Fibroblast of lung (primary cell): ENCODE measurements at regions not wholly inside any gene's neighbourhood (a gene's known extent, or its start where the extent isn't known, plus 50 kb on each side); places are given as distances from the start of the nearest gene placed in this dataset.

Experiments used
- EZH2 ChIP-seq: IDR thresholded peaks from 2 replicates; pipeline ENCODE4 v1.5.1; 2012; ENCODE audit warnings: low read length, control low read depth, mild to moderate bottlenecking; ENCODE audit errors: missing control alignments
- TF ChIP-seq, protein P1 (sequence below), 2 donors: IDR thresholded peaks in 1 of 2; conservative IDR thresholded peaks in 1 of 2; 1 replicate in 1 of 2; 2 replicates in 1 of 2; pipeline ENCODE4 v1.5.1; 2011 to 2012; ENCODE audit warnings: low read length in 2 of 2, control low read depth in 1 of 2, inconsistent platforms in 1 of 2, low read depth in 1 of 2, mild to moderate bottlenecking in 1 of 2

DNA sequence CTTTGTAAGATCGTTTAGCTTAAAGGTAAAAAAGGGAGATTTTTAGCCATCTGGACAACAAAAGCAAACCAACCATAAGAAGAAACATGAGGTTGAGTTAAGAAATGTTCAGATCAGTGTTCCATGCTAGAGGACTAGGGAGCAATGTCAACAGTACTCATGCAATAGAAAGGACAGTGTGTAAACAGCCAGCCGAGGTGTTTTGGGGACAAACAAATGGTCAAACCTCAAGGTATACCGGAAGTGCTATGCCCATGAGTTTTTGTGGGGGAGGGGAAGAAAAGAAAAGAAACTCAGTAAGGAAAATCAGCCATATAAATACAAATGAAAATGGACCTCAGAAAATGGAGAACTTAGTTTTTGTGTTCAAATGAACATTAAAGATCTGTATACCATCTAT lies 289.5 kb upstream of the GRM7 start:
- TF ChIP-seq, protein P1, sequence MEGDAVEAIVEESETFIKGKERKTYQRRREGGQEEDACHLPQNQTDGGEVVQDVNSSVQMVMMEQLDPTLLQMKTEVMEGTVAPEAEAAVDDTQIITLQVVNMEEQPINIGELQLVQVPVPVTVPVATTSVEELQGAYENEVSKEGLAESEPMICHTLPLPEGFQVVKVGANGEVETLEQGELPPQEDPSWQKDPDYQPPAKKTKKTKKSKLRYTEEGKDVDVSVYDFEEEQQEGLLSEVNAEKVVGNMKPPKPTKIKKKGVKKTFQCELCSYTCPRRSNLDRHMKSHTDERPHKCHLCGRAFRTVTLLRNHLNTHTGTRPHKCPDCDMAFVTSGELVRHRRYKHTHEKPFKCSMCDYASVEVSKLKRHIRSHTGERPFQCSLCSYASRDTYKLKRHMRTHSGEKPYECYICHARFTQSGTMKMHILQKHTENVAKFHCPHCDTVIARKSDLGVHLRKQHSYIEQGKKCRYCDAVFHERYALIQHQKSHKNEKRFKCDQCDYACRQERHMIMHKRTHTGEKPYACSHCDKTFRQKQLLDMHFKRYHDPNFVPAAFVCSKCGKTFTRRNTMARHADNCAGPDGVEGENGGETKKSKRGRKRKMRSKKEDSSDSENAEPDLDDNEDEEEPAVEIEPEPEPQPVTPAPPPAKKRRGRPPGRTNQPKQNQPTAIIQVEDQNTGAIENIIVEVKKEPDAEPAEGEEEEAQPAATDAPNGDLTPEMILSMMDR (conservative IDR thresholded peaks at IDR 0.05 in 1 of 2, IDR thresholded peaks at IDR 0.05 in 1 of 2; ENCODE audit: low read depth in 1 of 2, low read length in 2 of 2): no peak
- no peak for TF ChIP-seq EZH2
